Prostate gland (tissue), 2 donors: ENCODE measurements at regions not wholly inside any gene's neighbourhood (a gene's known extent, or its start where the extent isn't known, plus 50 kb on each side); places are given as distances from the start of the nearest gene placed in this dataset.

ENCODE experiments used
- DNase-seq: peaks from one replicate; pipeline ENCODE4 v3.0.0-alpha.2; 2019; ENCODE audit warnings: low spot score
- H3K27ac ChIP-seq, 2 donors: fragments of 200-600 bp; sonication (generic); 2 replicates each; pipeline ENCODE4 v1.5.1; 2017 to 2019
- H3K27me3 ChIP-seq: fragments of 200-600 bp; sonication (generic); replicated peaks from 2 replicates; pipeline ENCODE4 v1.5.1; 2019; ENCODE audit not compliant: insufficient read depth
- H3K36me3 ChIP-seq, 2 donors: fragments of 200-600 bp; sonication (generic); 1 replicate in 1 of 2; 2 replicates in 1 of 2; pipeline versions ENCODE4 v1.5.1 to v1.8.1; 2017 to 2019
- H3K4me1 ChIP-seq: fragments of 200-600 bp; sonication (generic); replicated peaks from 2 replicates; pipeline ENCODE4 v1.5.1; 2019
- H3K4me3 ChIP-seq, 2 donors: fragments of 200-600 bp; sonication (generic); 2 replicates each; pipeline ENCODE4 v1.5.1; 2017 to 2019
- H3K9me3 ChIP-seq: fragments of 200-600 bp; sonication (generic); 2 replicates; pipeline ENCODE4 v1.5.1; 2017
- POLR2A ChIP-seq: fragments of 450-650 bp; IDR thresholded peaks from one replicate; pipeline ENCODE4 v1.6.1; 2016; ENCODE audit warnings: antibody characterized with exemption, mild to moderate bottlenecking
- POLR2AphosphoS5 ChIP-seq: sonication (generic); formaldehyde crosslinking; IDR thresholded peaks from one replicate; pipeline ENCODE4 v1.6.1; 2017; ENCODE audit warnings: antibody characterized with exemption
- whole genome bisulfite sequencing: methylation state at CpG from one replicate; pipeline ENCODE4 v1.1.5; 2018; 5-methylcytosine and 5-hydroxymethylcytosine counted together
- intact Hi-C: fragments of 100-400 bp; cut with DNase I; formaldehyde crosslinking; loops from one replicate; pipeline ENCODE4 v1.14.2; 2022
- TF ChIP-seq, protein P1 (sequence below), 4 experiments: fragments of 200-600 bp in 2 of 4; fragments of 450-650 bp in 2 of 4; sonication (generic) in 2 of 4; IDR thresholded peaks; 1 replicate in 3 of 4; 2 replicates in 1 of 4; pipeline ENCODE4 v1.5.1; 2016 to 2019; ENCODE audit warnings: antibody characterized with exemption in 4 of 4, mild to moderate bottlenecking in 2 of 4, moderate library complexity in 2 of 4

DNA sequence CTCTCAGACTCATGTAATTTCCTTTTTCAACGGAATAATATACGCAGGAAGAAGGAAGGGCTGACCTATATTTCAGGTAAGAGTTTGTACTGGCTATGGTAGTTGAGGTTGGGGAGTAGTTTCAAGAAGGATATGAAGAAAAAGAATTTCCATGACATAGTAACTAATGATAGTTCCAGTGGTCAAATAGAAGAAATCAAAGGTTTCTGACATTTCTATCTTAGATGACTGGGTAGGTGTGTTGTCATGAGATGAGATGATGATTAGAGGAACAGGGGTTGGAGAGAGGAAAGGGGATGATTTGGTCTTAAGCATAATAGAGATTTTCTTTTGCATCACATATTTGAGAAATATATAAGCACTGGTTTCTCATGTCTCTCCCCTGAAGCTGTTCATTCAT is 166.0 kb downstream of the SPATA31D1 start:
- Histone ChIP-seq H3K4me1 (no peaks in the 10 kb centered on the region), H3K27me3 (no peaks in the 10 kb centered on the region), H3K36me3 (no peaks in the 10 kb centered on the region), H3K27ac (no peak overlapping the region), H3K4me3 (no peak overlapping the region), H3K9me3 (no peaks in the 10 kb centered on the region)
- TF ChIP-seq POLR2A (no peak), POLR2AphosphoS5 (no peak)
- TF ChIP-seq, protein P1, sequence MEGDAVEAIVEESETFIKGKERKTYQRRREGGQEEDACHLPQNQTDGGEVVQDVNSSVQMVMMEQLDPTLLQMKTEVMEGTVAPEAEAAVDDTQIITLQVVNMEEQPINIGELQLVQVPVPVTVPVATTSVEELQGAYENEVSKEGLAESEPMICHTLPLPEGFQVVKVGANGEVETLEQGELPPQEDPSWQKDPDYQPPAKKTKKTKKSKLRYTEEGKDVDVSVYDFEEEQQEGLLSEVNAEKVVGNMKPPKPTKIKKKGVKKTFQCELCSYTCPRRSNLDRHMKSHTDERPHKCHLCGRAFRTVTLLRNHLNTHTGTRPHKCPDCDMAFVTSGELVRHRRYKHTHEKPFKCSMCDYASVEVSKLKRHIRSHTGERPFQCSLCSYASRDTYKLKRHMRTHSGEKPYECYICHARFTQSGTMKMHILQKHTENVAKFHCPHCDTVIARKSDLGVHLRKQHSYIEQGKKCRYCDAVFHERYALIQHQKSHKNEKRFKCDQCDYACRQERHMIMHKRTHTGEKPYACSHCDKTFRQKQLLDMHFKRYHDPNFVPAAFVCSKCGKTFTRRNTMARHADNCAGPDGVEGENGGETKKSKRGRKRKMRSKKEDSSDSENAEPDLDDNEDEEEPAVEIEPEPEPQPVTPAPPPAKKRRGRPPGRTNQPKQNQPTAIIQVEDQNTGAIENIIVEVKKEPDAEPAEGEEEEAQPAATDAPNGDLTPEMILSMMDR (IDR thresholded peaks at IDR 0.05), result no peak
- DNase-seq, result no peak
- intact Hi-C loops, result no loop called here
- WGBS, result 94% methylated on average over 2 of the region's 2 CpGs

DNA sequence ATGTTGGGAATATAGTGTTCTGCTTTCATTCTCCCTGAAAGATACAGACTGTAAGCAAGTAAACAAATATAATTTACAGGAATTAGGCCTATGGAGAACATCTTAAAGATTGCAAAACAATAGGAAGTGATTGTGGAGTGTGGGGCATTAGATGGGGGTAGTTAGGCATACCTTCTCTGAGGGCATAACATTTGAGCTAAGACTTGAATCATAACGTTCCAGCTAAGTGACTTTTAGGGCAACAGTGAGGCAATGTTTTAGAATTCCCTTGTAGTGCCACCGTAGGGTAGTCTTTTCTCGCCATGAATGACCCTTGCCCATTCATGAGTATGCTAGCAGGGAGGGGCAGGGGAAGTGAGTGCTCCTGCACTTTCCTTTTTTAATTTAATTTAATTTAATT is 173.3 kb downstream of the SPATA31D1 start:
- intact Hi-C loops, result no loop called here
- no peak overlapping the region for H3K27ac ChIP-seq

DNA sequence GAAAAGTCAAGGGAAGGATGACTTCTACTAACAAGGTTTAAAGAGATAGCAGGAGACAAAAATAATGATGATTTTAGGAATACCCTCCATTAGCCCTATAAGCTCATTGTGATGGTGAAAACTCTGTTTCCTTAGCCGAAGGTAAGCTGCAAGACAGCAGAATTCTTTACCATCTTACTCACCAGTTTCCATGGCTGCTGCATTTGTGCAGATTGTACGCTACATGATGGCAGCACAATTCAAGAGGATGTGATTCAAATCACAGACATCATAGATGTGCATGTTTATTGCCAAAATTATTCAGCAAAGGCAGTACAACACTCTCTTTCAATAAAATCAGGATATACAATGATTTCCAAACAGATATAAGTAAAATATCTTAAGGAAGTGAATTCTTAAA is 175.6 kb downstream of the SPATA31D1 start:
- no peak for DNase-seq
- Histone ChIP-seq H3K27ac (no peak overlapping the region), H3K36me3 (no peaks in the 10 kb centered on the region), H3K27me3 (no peaks in the 10 kb centered on the region), H3K4me1 (no peaks in the 10 kb centered on the region), H3K4me3 (no peak overlapping the region), H3K9me3 (no peaks in the 10 kb centered on the region)
- TF ChIP-seq POLR2A (no peak), POLR2AphosphoS5 (no peak)
- TF ChIP-seq, protein P1 (IDR thresholded peaks at IDR 0.05), result no peak
- WGBS, result 96% methylated on average over 2 of the region's 2 CpGs
- intact Hi-C loops, result no loop called here

More for the DNA sequence above, 173.3 kb downstream of the SPATA31D1 start:
- Histone ChIP-seq H3K36me3 (no peaks in the 10 kb centered on the region), H3K9me3 (no peaks in the 10 kb centered on the region), H3K4me3 (no peak overlapping the region), H3K4me1 (no peaks in the 10 kb centered on the region), H3K27me3 (no peaks in the 10 kb centered on the region)
- no peak for DNase-seq
- TF ChIP-seq, protein P1 (IDR thresholded peaks at IDR 0.05), result no peak
- TF ChIP-seq POLR2A, result no peak
- WGBS, result 89% methylated on average over 3 of the region's 3 CpGs

DNA sequence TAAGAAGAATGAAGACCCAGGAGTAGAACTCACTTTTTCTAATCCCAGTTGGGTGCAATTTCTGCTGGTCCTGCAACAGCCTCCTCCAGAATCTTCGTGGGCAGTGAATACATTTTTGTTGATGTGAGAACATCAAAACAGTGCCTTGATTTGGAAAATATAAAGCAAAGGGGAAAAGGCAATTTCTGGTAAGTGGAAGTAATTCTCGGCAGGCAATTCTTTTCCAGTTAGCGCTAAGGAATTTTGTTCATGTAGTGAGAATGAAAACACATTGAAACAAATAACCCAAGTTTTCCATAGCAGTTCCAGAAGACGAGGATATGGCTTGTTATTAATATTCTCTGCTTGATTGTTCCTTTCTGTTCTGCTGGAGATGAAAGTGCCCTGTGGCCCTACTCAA is 178.7 kb downstream of the SPATA31D1 start:
- no peaks in the 10 kb centered on the region for H3K36me3 ChIP-seq
- WGBS, result 86% methylated on average over 4 of the region's 4 CpGs
- H3K27ac ChIP-seq, result no peak overlapping the region
- DNase-seq, result no peak
- intact Hi-C loops, result no loop called here
- TF ChIP-seq POLR2A (no peak), POLR2AphosphoS5 (no peak)
- TF ChIP-seq, protein P1 (IDR thresholded peaks at IDR 0.05), result no peak
- no peak overlapping the region for H3K4me3 ChIP-seq
- no peaks in the 10 kb centered on the region for H3K27me3 ChIP-seq
- no peaks in the 10 kb centered on the region for H3K4me1 ChIP-seq
- no peaks in the 10 kb centered on the region for H3K9me3 ChIP-seq

DNA sequence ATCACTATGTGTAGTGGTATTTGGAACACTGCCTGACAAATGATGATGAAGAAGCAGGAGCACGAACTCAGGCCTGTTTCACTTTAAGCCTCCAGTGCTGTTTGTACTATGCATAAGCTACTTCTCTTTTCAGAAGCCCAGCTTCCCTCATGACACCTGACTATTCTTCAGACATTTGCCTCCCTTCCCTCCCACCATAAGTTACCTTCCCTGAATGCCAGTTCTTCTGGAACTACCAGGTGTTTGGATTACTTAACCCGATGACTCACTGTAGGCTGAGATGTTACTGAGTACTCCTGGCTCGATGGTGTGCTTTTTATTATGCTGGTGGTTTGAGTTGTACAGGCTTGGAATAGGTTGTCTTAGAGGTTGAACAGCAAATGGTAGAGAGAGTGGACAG is 180.0 kb downstream of the SPATA31D1 start:
- no peak overlapping the region for H3K27ac ChIP-seq
- no peaks in the 10 kb centered on the region for H3K4me1 ChIP-seq
- 68% methylated on average over 3 of the region's 3 CpGs for WGBS
- H3K27me3 ChIP-seq, result no peaks in the 10 kb centered on the region
- no peaks in the 10 kb centered on the region for H3K36me3 ChIP-seq
- intact Hi-C loops, result no loop called here
- no peak for DNase-seq
- H3K9me3 ChIP-seq, result no peaks in the 10 kb centered on the region
- no peak for TF ChIP-seq POLR2AphosphoS5
- no peak for TF ChIP-seq POLR2A
- TF ChIP-seq, protein P1 (IDR thresholded peaks at IDR 0.05), result no peak
- no peak overlapping the region for H3K4me3 ChIP-seq
